ACC112 (cell line): ENCODE measurements at regions not wholly inside any gene's neighbourhood (a gene's known extent, or its start where the extent isn't known, plus 50 kb on each side); places are given as distances from the start of the nearest gene placed in this dataset.

Experiments
- H2AFZ ChIP-seq: fragments of 200-600 bp; sonication (generic); one replicate; pipeline ENCODE4 v1.6.0; 2017; ENCODE audit warnings: antibody characterized with exemption, low read length; ENCODE audit not compliant: unreplicated experiment
- H3K27ac ChIP-seq: fragments of 200-600 bp; sonication (generic); 2 replicates; pipeline ENCODE4 v1.5.1; 2014; ENCODE audit warnings: low read depth, mild to moderate bottlenecking, antibody characterized with exemption, low read length, moderate library complexity
- H3K27me3 ChIP-seq: fragments of 200-600 bp; sonication (generic); 2 replicates; pipeline ENCODE4 v1.6.1; 2014; ENCODE audit warnings: mild to moderate bottlenecking, antibody characterized with exemption, low read length, moderate library complexity, mixed read lengths; ENCODE audit not compliant: insufficient read depth
- H3K36me3 ChIP-seq: fragments of 200-600 bp; sonication (generic); 2 replicates; pipeline ENCODE4 v1.6.1; 2016; ENCODE audit warnings: mild to moderate bottlenecking, antibody characterized with exemption, low read length, moderate library complexity, mixed read lengths; ENCODE audit not compliant: insufficient read depth
- H3K4me1 ChIP-seq: fragments of 200-600 bp; sonication (generic); one replicate; pipeline ENCODE4 v1.6.1; 2016; ENCODE audit warnings: low read length, mixed read lengths; ENCODE audit not compliant: insufficient read depth, unreplicated experiment, control insufficient read depth
- H3K4me3 ChIP-seq: fragments of 200-600 bp; sonication (generic); 2 replicates; pipeline ENCODE4 v1.5.1; 2014; ENCODE audit warnings: mild to moderate bottlenecking, low read depth, low read length
- H3K79me2 ChIP-seq: fragments of 200-600 bp; sonication (generic); one replicate; pipeline ENCODE4 v1.6.0; 2016; ENCODE audit warnings: low read length; ENCODE audit not compliant: control insufficient read depth, unreplicated experiment, insufficient read depth

DNA sequence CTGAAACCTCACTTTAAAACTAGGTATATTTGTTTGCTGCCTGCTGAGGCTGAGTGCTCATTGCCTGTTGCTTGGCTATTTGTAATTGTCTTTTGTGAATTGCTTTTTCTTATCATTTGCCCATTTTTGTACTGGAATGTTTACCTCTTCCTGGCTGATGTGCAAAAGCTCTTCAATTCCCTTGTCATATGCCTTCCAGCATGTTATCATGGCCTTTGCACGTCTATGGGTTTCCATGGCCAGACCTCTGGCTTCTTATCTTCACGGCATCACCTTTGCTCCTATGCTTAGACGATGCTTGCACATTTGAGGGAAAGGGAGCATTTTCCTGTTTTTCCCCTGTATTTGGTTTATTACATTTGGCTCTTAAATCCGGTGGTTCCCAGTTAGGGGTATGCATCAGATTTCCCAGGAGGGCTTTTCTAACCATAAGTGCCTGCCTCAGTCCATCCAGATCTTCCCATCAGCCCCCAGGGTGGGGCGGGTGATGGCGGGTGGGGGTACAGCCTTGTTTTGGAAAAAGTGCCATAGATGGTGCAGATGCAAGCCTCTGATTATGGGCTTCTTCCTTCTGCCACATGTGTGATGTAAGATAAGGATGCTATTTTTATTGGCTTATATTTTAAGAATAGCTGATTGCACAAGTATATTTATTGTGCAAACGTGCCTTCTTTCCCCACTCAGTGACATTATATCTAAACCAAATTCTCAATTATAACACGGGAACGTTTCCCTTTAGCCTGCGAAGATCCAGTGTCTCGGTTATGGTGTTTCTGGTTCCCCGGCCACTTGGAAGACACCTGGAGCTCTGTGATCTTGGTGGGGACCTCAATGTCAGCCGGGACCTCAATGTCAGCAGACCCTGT, 70.6 kb upstream of the SEPTIN5 start:
- Histone ChIP-seq H3K79me2 (no peaks in the 10 kb centered on the region), H2AFZ (no peak overlapping the region), H3K27me3 (peaks cover 3% of the 10 kb centered on the region; the same call in 1 of the 2 replicates), H3K4me3 (no peak overlapping the region), H3K27ac (no peak overlapping the region), H3K4me1 (no peaks in the 10 kb centered on the region), H3K36me3 (no peaks in the 10 kb centered on the region)

DNA sequence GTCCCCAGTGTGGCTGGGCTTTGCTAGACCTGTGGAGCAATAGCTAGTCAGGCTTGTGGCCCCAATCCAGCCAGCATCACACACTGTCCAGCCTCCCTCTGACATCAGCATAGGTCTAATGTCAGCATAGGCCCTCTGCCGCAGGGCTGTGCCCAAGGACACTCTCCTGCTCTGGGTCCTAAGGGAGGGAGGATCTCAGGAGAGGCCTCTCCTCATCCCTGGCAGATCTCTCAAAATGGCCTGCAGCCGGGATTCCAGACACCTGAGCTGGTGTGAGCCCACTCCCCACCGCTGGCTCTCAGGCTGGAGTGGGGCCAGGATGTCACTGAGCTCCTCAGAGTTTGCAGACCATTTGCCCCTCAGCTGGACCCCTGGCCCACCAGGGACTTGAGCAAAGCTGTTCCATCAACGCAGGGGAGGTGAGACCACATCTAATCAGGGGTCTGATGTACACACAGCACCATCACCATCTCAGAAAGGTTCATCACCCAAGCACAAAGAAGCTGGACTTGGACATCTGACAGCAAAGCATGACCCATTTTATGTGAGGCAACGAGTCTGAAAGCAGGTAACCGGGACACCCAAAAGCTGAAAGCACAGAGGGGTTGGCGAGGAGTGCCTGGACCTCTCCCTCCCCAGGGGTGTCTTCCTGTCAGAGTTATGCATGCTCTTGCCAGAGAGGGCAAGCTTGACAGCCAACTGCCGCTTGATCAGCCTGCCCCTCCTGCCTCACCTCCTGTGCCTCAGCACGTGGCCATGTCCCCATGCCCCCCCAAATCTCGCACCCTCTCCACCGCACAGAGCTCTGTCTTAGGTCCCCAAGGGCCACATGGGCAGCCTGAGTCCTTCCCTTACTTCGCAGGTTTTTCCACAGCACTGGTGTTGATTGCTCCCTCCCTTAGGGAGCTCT, 69.7 kb upstream of the SEPTIN5 start:
- H2AFZ ChIP-seq = no peak overlapping the region
- no peaks in the 10 kb centered on the region for H3K4me1 ChIP-seq
- H3K36me3 ChIP-seq = no peaks in the 10 kb centered on the region
- H3K27ac ChIP-seq = no peak overlapping the region
- no peaks in the 10 kb centered on the region for H3K79me2 ChIP-seq
- peaks cover 7% of the 10 kb centered on the region; the same call in 1 of the 2 replicates for H3K27me3 ChIP-seq
- no peak overlapping the region for H3K4me3 ChIP-seq

DNA sequence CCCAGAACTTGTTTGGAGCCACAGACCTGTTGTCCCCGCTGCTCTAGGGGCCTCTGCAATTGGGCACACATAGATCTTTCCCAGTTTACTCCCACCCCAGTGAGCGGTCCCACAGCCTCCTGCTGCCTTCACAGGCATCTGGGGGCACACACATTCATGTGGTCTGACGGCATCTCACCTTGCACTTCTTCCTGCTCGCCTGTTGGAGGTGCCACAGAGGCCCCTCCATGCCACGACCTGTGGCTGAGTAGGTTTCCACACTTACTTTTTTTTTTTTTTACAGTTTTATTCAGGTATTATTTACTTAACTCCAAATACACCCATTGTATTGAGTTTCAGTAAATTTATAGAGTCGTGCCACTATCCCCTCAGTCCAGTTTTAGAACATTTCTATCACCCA, 68.9 kb upstream of the SEPTIN5 start:
- no peak overlapping the region for H2AFZ ChIP-seq
- peaks cover 7% of the 10 kb centered on the region; the same call in 1 of the 2 replicates for H3K27me3 ChIP-seq
- no peaks in the 10 kb centered on the region for H3K4me1 ChIP-seq
- no peak overlapping the region for H3K27ac ChIP-seq
- H3K36me3 ChIP-seq = no peaks in the 10 kb centered on the region
- H3K4me3 ChIP-seq = no peak overlapping the region
- no peaks in the 10 kb centered on the region for H3K79me2 ChIP-seq

DNA sequence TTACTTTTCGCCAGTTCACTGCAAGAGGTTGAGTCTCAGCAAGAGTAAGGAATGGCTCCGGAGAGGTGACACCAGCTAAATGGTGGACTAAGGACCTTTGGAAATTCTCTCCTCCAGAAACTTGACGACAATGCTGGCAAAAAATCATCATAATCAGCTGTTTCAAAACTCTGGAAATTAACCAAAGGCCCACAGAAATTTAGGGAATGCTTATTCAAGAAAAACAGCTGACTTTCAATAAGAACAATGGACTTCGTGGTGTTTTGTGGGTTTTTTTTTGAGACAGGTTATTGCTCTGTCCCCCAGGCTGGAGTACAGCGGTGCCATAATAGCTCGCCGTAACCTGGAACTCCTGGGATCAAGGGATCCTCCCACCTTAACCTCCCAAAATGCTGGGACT, 68.4 kb upstream of the SEPTIN5 start:
- Histone ChIP-seq H3K36me3 (no peaks in the 10 kb centered on the region), H3K79me2 (no peaks in the 10 kb centered on the region), H2AFZ (no peak overlapping the region), H3K27ac (no peak overlapping the region), H3K4me3 (no peak overlapping the region), H3K27me3 (peaks cover 12% of the 10 kb centered on the region), H3K4me1 (no peaks in the 10 kb centered on the region)

DNA sequence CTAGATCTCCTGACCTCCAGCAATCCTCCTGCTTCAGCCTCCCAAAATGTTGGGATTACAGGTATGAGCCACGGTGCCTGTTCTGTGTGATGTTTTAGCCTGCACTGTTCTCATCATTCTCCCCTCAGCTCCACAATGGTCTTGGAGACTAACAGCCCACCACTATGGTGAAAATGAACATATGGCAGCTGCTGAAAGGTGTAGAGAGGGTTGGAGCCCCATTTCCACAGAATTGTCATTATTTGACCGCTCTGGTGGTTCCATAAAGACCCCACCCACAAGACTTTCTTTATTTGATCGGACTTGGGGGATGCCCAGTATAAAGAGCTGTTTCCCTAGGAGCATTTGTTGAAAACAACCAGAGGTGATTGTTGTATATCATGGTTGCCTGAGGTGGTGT, 67.9 kb upstream of the SEPTIN5 start:
- Histone ChIP-seq H3K79me2 (no peaks in the 10 kb centered on the region), H3K4me3 (no peak overlapping the region), H3K27ac (no peak overlapping the region), H3K27me3 (peaks cover 16% of the 10 kb centered on the region), H3K36me3 (no peaks in the 10 kb centered on the region), H3K4me1 (no peaks in the 10 kb centered on the region), H2AFZ (no peak overlapping the region)

DNA sequence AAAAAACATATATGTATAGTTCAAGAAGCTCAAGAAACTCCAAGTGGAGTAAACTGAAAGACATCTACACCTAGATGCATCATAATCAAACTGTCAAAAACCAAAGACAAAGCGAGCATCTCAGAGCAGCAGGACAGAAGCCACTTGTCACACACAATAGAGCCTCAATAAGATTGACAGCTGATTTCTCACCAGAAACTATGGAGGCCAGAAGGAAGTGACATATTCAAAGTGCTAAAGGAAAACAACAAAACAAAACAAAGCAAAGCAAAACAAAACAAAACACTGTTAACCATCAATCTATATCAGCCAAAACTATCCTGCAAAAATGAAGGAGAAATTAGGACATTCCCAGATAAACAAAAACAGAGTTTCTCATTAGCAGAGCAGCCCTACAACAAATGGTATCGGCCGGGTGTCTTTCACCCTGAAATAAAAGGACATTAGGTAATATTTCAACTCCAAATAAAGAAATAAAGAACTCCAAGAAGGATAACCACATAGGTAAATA, 65.8 kb upstream of the SEPTIN5 start:
- H3K27me3 ChIP-seq = peaks cover 26% of the 10 kb centered on the region
- H3K36me3 ChIP-seq = no peaks in the 10 kb centered on the region
- no peaks in the 10 kb centered on the region for H3K79me2 ChIP-seq
- H3K4me1 ChIP-seq = no peaks in the 10 kb centered on the region
- no peak overlapping the region for H2AFZ ChIP-seq
- H3K27ac ChIP-seq = no peak overlapping the region
- H3K4me3 ChIP-seq = no peak overlapping the region

DNA sequence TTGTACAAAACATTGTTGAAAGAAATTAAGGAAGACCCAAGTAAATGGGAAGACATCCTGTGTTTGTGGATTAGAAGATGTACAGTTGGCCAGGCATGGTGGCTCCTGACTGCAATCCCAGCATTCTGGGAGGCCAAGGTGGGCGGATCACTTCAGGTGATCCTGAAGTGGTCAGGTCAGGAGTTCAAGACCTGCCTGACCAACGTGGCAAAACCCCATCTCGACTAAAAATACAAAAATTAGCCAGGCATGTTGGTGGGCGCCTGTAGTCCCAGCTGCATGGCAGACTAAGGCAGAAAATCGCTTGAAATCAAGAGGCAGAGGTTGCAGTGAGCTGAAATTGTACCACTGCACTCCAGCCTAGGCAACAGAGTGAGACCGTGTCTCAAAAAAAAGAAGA, 62.0 kb upstream of the SEPTIN5 start:
- no peak overlapping the region for H3K4me3 ChIP-seq
- no peaks in the 10 kb centered on the region for H3K79me2 ChIP-seq
- peaks cover 23% of the 10 kb centered on the region for H3K27me3 ChIP-seq
- H3K36me3 ChIP-seq = no peaks in the 10 kb centered on the region
- no peak overlapping the region for H2AFZ ChIP-seq
- H3K4me1 ChIP-seq = no peaks in the 10 kb centered on the region
- H3K27ac ChIP-seq = no peak overlapping the region

DNA sequence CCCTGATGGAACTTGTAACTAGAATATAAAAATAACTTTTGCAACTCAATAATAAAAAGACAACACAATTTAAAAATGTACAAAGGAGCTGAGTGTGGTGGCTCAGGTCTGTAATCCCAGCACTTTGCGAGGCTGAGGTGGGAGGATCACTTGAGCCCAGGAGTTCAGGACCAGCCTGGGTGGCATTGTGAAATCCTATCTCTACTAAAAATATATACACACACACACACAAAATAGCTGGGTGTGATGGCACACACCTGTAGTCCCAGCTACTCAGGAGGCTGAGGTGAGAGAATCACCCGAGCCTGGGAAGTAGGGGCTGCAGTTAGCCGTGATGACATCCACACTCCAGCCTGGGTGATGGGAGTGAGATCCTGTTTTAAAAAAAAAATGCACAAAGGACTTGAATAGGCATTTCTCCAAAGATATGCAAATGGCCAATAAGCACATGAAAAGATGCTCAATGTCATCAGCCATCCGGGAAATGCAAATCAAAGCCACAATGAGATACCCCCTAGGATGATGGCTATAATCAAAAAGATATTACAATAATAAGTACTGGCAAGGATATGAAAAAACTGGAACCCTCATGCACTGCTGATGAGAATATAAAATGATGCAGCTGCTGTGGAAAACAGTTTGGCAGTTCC, 59.8 kb upstream of the SEPTIN5 start:
- no peak overlapping the region for H2AFZ ChIP-seq
- H3K27ac ChIP-seq = no peak overlapping the region
- H3K36me3 ChIP-seq = no peaks in the 10 kb centered on the region
- H3K4me3 ChIP-seq = no peak overlapping the region
- H3K79me2 ChIP-seq = no peaks in the 10 kb centered on the region
- peaks cover 20% of the 10 kb centered on the region for H3K27me3 ChIP-seq
- H3K4me1 ChIP-seq = no peaks in the 10 kb centered on the region

DNA sequence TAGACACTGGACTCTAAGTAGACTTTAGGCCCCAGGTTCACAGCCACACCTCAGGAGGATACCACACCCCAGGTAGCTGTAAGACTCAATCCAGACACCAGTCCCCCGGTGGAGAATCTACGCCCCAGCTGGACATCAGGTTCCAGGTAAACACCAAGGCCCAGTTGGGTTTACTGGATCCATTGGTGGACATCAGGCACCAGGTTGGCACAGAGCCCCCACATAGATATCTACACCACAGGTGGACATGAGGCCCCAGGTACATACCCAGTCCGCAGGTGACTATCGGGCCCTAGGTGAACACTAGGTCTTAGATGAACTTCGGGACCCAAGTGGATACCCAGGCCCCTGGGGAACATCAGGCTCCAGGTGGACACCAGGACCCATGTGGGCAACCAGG, 58.9 kb upstream of the SEPTIN5 start:
- H3K27ac ChIP-seq = no peak overlapping the region

DNA sequence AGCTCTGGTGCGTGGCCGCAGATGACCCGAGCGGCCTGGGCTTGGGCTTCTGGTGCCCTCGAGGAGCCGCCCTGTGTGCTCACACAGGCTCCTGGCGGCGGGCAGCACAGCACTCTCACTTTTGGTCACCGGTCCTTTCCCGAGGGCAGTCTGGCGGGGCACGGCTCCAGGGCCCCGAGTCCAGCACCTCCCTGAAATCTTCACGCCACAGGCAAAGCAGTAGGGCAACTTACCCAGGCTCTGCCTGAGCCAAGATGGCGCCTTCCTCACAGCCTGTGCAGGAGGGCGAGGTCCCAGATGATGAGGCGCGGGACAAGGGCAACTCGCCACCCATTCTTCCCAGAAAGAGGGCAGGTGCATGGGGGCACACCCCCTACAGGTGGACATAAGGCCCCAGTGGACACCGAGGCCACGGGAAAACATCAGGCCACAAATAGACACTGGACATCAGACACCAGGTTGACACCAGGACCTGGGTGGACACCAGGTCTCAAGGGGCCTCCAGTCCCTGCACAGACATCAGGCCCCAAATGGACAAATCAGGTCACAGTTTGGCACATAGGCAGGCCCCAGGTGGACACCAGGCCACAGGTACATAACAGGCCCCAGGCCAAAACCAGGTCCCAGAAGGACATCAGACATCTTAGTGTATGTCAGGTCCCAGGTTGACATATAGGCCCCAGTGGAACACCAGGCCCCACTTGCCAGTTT, 57.6 kb upstream of the SEPTIN5 start:
- peaks cover 6% of the 10 kb centered on the region; the same call in 1 of the 2 replicates for H3K27me3 ChIP-seq
- H3K4me1 ChIP-seq = no peaks in the 10 kb centered on the region
- no peaks in the 10 kb centered on the region for H3K36me3 ChIP-seq
- no peak overlapping the region for H3K27ac ChIP-seq
- H3K79me2 ChIP-seq = no peaks in the 10 kb centered on the region
- no peak overlapping the region for H3K4me3 ChIP-seq
- no peak overlapping the region for H2AFZ ChIP-seq

More for the DNA sequence above, 58.9 kb upstream of the SEPTIN5 start:
- Histone ChIP-seq H3K27me3 (peaks cover 19% of the 10 kb centered on the region), H3K36me3 (no peaks in the 10 kb centered on the region), H2AFZ (no peak overlapping the region), H3K4me3 (no peak overlapping the region), H3K79me2 (no peaks in the 10 kb centered on the region), H3K4me1 (no peaks in the 10 kb centered on the region)
